ENCODE measurements at regions not wholly inside any gene's neighbourhood (a gene's known extent, or its start where the extent isn't known, plus 50 kb on each side); places are given as distances from the start of the nearest gene placed in this dataset.

DNA sequence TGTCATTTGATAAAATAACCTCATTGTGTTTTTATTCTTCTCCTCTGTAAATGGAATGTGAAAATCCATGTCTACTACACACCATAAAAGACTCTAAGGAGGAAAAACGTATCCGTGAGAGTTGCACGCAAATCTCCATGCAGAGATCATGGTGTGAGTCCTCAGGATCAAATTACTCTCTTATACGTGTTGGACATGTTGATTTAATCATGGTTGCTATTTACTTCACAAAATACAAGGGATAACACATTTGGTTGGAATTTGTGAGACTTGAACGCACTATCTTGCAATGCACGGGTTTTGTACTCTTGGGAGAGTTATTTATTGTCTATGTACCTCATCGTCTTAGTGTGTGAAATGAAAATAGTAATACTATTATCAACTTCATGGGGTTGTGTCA, 128.0 kb upstream of the RASSF8 start:
- ATAC-seq (no peak), DNase-seq (no peak)
- intact Hi-C loops (cut with DNase I): no loop called here
- Histone ChIP-seq H3K4me1 (peaks cover 0 to 17% (median 0%) of the 10 kb centered on the region in 12 donors), H3K9me3 (peaks cover 0 to 4% (median 0%) of the 10 kb centered on the region in 12 donors), H3K27ac (no peak overlapping the region), H3K36me3 (no peaks in the 10 kb centered on the region), H3K4me3 (no peak overlapping the region), H3K27me3 (no peaks in the 10 kb centered on the region)
- WGBS, 4 donors: 73 to 84% (median 82%) methylated on average over 7 of the region's 7 CpGs
- TF ChIP-seq CTCF (IDR thresholded peaks at IDR 0.05) (no peak), POLR2A (IDR thresholded peaks at IDR 0.05) (no peak)

- TF ChIP-seq CTCF (IDR thresholded peaks at IDR 0.05) (no peak), POLR2A (IDR thresholded peaks at IDR 0.05) (no peak)
- Histone ChIP-seq H3K27ac (no peak overlapping the region), H3K4me3 (no peak overlapping the region), H3K9me3 (peaks cover 0 to 11% (median 0%) of the 10 kb centered on the region in 12 donors), H3K36me3 (no peaks in the 10 kb centered on the region), H3K27me3 (no peaks in the 10 kb centered on the region), H3K4me1 (peaks cover 0 to 8% (median 0%) of the 10 kb centered on the region in 12 donors)
- intact Hi-C loops (cut with DNase I): no loop called here
- WGBS, 4 donors: 69 to 92% (median 90%) methylated on average over 2 of the region's 2 CpGs
- DNase-seq: no peak
- ATAC-seq: no peak
These were observed 124.8 kb upstream of the RASSF8 start for GRCh38 chr12:25833657-25834056.

- intact Hi-C loops (cut with DNase I): no loop called here
- TF ChIP-seq POLR2A (IDR thresholded peaks at IDR 0.05): no peak
- no peak for TF ChIP-seq CTCF (IDR thresholded peaks at IDR 0.05)
These were observed 123.1 kb upstream of the RASSF8 start for GRCh38 chr12:25835385-25835784.

GRCh38 chr12:25838007-25838406, 120.5 kb upstream of the RASSF8 start:
- ATAC-seq: no peak
- peaks cover 0 to 11% (median 0%) of the 10 kb centered on the region in 12 donors for H3K9me3 ChIP-seq
- 82 to 88% (median 84%) methylated on average over 3 of the region's 3 CpGs for WGBS, 4 donors
- no peak for DNase-seq
- no peaks in the 10 kb centered on the region for H3K36me3 ChIP-seq
- no peak overlapping the region for H3K27ac ChIP-seq
- H3K4me3 ChIP-seq: no peak overlapping the region
- intact Hi-C loops (cut with DNase I): no loop called here
- H3K4me1 ChIP-seq: peaks cover 0 to 6% (median 0%) of the 10 kb centered on the region in 12 donors
- no peak for TF ChIP-seq CTCF (IDR thresholded peaks at IDR 0.05)
- TF ChIP-seq POLR2A (IDR thresholded peaks at IDR 0.05): no peak
- no peaks in the 10 kb centered on the region for H3K27me3 ChIP-seq

More at GRCh38 chr12:25835385-25835784, 123.1 kb upstream of the RASSF8 start:
- 78 to 95% (median 86%) methylated on average over 1 of the region's 1 CpG for WGBS, 4 donors
- peaks cover 0 to 11% (median 0%) of the 10 kb centered on the region in 12 donors for H3K9me3 ChIP-seq
- DNase-seq (no peak), ATAC-seq (no peak)
- no peak overlapping the region for H3K4me3 ChIP-seq
- H3K27me3 ChIP-seq: no peaks in the 10 kb centered on the region
- H3K4me1 ChIP-seq: no peaks in the 10 kb centered on the region
- H3K27ac ChIP-seq: no peak overlapping the region
- H3K36me3 ChIP-seq: no peaks in the 10 kb centered on the region

Measured in heart left ventricle (tissue), 16 donors.